Liver (tissue), 7 donors: ENCODE measurements at regions not wholly inside any gene's neighbourhood (a gene's known extent, or its start where the extent isn't known, plus 50 kb on each side); places are given as distances from the start of the nearest gene placed in this dataset.
"Not testable (repeated sequence)": the region's sequence is repeated elsewhere in the genome, so short reads cannot be mapped to it uniquely, and the experiment has no call there.

ENCODE experiments used
- DNase-seq: peaks from one replicate; pipeline ENCODE4 v3.0.0-alpha.2; 2017; ENCODE audit warnings: low spot score
- H3K27ac ChIP-seq, 2 donors: one replicate each; pipeline ENCODE4 v1.7.0; 2013; ENCODE audit warnings: inconsistent platforms in 2 of 2, low read length in 2 of 2, control low read depth in 1 of 2, low read depth in 1 of 2, mild to moderate bottlenecking in 1 of 2
- H3K27me3 ChIP-seq, 4 donors: one replicate each; pipeline versions ENCODE4 v1.6.1 to v1.7.0; 2013; ENCODE audit warnings: low read length in 3 of 4, inconsistent platforms in 1 of 4, mild to moderate bottlenecking in 1 of 4, moderate library complexity in 1 of 4; ENCODE audit not compliant: control insufficient read depth in 4 of 4, insufficient read depth in 4 of 4
- H3K36me3 ChIP-seq, 4 donors: one replicate each; pipeline versions ENCODE4 v1.6.1 to v1.7.0; 2013; ENCODE audit warnings: low read length in 3 of 4, mild to moderate bottlenecking in 3 of 4, low read depth in 1 of 4, moderate library complexity in 1 of 4; ENCODE audit not compliant: control insufficient read depth in 4 of 4, insufficient read depth in 3 of 4
- H3K4me1 ChIP-seq, 4 donors: one replicate each; pipeline versions ENCODE4 v1.6.1 to v1.7.0; 2013; ENCODE audit warnings: low read length in 3 of 4, mild to moderate bottlenecking in 3 of 4, moderate library complexity in 1 of 4; ENCODE audit not compliant: control insufficient read depth in 4 of 4, insufficient read depth in 4 of 4
- H3K4me3 ChIP-seq, 3 donors: one replicate each; pipeline versions ENCODE4 v1.6.1 to v1.7.0; 2013; ENCODE audit warnings: low read length in 3 of 3, control low read depth in 1 of 3, low read depth in 1 of 3, mild to moderate bottlenecking in 1 of 3
- H3K9ac ChIP-seq, 2 donors: one replicate each; pipeline ENCODE4 v1.7.0; 2013; ENCODE audit warnings: low read length in 2 of 2, mild to moderate bottlenecking in 2 of 2, moderate library complexity in 2 of 2, control low read depth in 1 of 2, low read depth in 1 of 2
- H3K9me3 ChIP-seq, 4 donors: one replicate each; pipeline versions ENCODE4 v1.6.1 to v1.7.0; 2013; ENCODE audit warnings: low read length in 3 of 4; ENCODE audit not compliant: control insufficient read depth in 4 of 4
- EGR1 ChIP-seq, 2 donors: IDR thresholded peaks; 2 replicates each; pipeline ENCODE4 v1.6.1; 2016 to 2018; ENCODE audit warnings: antibody characterized with exemption in 2 of 2, low read depth in 2 of 2
- FOXA1 ChIP-seq: IDR thresholded peaks from 2 replicates; pipeline ENCODE4 v1.6.1; 2016; ENCODE audit warnings: antibody characterized with exemption
- FOXA2 ChIP-seq: IDR thresholded peaks from 2 replicates; pipeline ENCODE4 v1.6.1; 2016; ENCODE audit warnings: antibody characterized with exemption
- GABPA ChIP-seq, 2 donors: IDR thresholded peaks in 1 of 2; conservative IDR thresholded peaks in 1 of 2; 2 replicates each; pipeline ENCODE4 v1.6.1; 2016; ENCODE audit warnings: antibody characterized with exemption in 2 of 2, mild to moderate bottlenecking in 1 of 2, moderate library complexity in 1 of 2
- HNF4A ChIP-seq, 2 donors: conservative IDR thresholded peaks; 2 replicates each; pipeline ENCODE4 v1.6.1; 2016; ENCODE audit warnings: antibody characterized with exemption in 2 of 2, mild to moderate bottlenecking in 2 of 2
- JUND ChIP-seq, 2 donors: IDR thresholded peaks; 2 replicates each; pipeline ENCODE4 v1.6.1; 2016; ENCODE audit warnings: antibody characterized with exemption in 2 of 2
- MAX ChIP-seq: IDR thresholded peaks from 2 replicates; pipeline ENCODE4 v1.6.1; 2016; ENCODE audit warnings: antibody characterized with exemption
- NR2F2 ChIP-seq: IDR thresholded peaks from 2 replicates; pipeline ENCODE4 v1.6.1; 2016; ENCODE audit warnings: antibody characterized with exemption
- RAD21 ChIP-seq, 2 donors: IDR thresholded peaks; 2 replicates each; pipeline ENCODE4 v1.6.1; 2016; ENCODE audit warnings: antibody characterized with exemption in 2 of 2, mild to moderate bottlenecking in 2 of 2
- REST ChIP-seq: IDR thresholded peaks from 2 replicates; pipeline ENCODE4 v1.6.1; 2016; ENCODE audit warnings: antibody characterized with exemption, mild to moderate bottlenecking
- SP1 ChIP-seq: IDR thresholded peaks from 2 replicates; pipeline ENCODE4 v1.6.1; 2018; ENCODE audit warnings: antibody characterized with exemption, mild to moderate bottlenecking
- TAF1 ChIP-seq: conservative IDR thresholded peaks from 2 replicates; pipeline ENCODE4 v1.6.1; 2016; ENCODE audit warnings: antibody characterized with exemption, mild to moderate bottlenecking
- ZBTB33 ChIP-seq: IDR thresholded peaks from 2 replicates; pipeline ENCODE4 v1.6.1; 2016; ENCODE audit warnings: antibody characterized with exemption
- WGBS: extraction: QIAGEN DNeasy Blood & Tissue Kit; methylation state at CpG from one replicate; pipeline ENCODE4 v1.1.7; 2013; 5-methylcytosine and 5-hydroxymethylcytosine counted together
- TF ChIP-seq, protein P1 (sequence below): IDR thresholded peaks from 2 replicates; pipeline ENCODE4 v1.6.1; 2016; ENCODE audit warnings: antibody characterized with exemption
- donor health status: healthy.
- donor health status: healthy.
- donor health status: healthy.
- donor health status: healthy.

DNA sequence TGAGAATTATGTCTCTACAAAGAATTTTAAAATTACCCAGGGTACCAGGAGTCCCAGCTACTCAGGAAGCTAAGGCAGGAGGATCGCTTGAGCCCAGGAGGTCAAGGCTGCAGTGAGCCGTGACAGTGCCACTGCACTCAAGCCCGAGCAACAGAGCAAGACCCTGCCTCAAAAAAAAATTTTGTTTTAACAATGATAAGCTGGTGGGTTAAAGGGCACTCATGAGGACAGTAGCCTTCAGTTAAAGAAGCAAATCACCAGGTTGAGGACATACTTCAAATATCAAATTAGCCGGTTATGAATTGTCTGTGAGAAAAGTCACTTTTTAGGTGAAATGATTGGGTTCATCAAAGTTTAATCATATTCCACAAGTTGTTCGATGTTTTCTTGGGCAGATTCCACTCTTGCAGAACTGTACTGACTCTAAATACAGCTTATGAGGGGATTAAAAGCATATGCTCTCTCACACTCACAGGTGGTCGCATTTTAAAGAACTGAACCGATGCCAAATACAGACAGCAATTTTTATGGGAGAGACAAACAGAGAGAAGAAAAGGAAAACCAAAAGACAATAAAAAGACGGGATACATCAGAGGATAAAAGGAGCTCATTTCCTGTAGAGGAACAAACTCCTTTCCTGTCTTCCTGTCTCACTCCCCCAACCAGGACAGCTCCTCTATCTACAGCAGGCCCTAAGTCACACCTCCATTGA is 582.8 kb upstream of the NRP1 start:
- WGBS, result 80% methylated on average over 8 of the region's 8 CpGs
- DNase-seq, result no peak
- no peak overlapping the region for H3K4me3 ChIP-seq
- no peaks in the 10 kb centered on the region for H3K36me3 ChIP-seq
- H3K4me1 ChIP-seq, result peaks cover 0 to 4% (median 0%) of the 10 kb centered on the region in 4 donors
- no peak overlapping the region for H3K9ac ChIP-seq
- TF ChIP-seq RAD21 (IDR thresholded peaks at IDR 0.05), result no peak
- TF ChIP-seq REST, result no peak
- TF ChIP-seq FOXA1, result no peak
- H3K9me3 ChIP-seq, result no peaks in the 10 kb centered on the region
- H3K27me3 ChIP-seq, result no peaks in the 10 kb centered on the region
- no peak overlapping the region for H3K27ac ChIP-seq

DNA sequence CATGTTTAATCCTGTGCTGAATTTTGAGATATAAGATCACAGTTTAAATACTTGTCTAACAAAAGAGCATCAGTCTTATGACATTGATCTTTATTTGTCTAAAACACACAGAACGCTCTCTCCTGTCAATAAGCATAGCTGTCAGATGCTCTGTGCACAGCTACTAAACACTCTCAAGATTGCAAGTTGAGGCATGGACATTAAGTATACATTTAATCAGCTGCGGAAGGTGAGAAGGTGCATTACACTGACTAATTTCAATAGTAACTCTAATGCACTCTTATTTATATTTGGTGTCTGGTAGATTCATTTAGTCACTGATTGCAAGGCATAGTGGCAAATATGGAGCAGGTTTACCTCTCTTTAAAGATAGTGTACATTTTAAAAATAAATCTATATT is 580.3 kb upstream of the NRP1 start:
- Histone ChIP-seq H3K36me3 (no peaks in the 10 kb centered on the region), H3K4me1 (no peaks in the 10 kb centered on the region), H3K9me3 (no peaks in the 10 kb centered on the region), H3K4me3 (no peak overlapping the region), H3K27ac (no peak overlapping the region), H3K27me3 (no peaks in the 10 kb centered on the region), H3K9ac (no peak overlapping the region)
- no peak for DNase-seq
- 90% methylated on average over 2 of the region's 2 CpGs for WGBS
- TF ChIP-seq NR2F2 (no peak), ZBTB33 (no peak), JUND (IDR thresholded peaks at IDR 0.05) (no peak), TAF1 (no peak), EGR1 (IDR thresholded peaks at IDR 0.05; ENCODE audit: low read depth in 2 of 2) (no peak), FOXA2 (no peak), SP1 (no peak), GABPA (IDR thresholded peaks at IDR 0.05 in 1 of 2, conservative IDR thresholded peaks at IDR 0.05 in 1 of 2) (no peak)
- TF ChIP-seq, protein P1, sequence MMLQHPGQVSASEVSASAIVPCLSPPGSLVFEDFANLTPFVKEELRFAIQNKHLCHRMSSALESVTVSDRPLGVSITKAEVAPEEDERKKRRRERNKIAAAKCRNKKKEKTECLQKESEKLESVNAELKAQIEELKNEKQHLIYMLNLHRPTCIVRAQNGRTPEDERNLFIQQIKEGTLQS, result no peak

- Histone ChIP-seq H3K9me3 (no peaks in the 10 kb centered on the region), H3K9ac (no peak overlapping the region), H3K4me1 (no peaks in the 10 kb centered on the region), H3K27me3 (no peaks in the 10 kb centered on the region), H3K4me3 (no peak overlapping the region), H3K27ac (no peak overlapping the region), H3K36me3 (no peaks in the 10 kb centered on the region)
- 96% methylated on average over 3 of the region's 3 CpGs for WGBS
- TF ChIP-seq MAX (no peak), ZBTB33 (no peak), SP1 (no peak), HNF4A (conservative IDR thresholded peaks at IDR 0.05) (no peak), FOXA1 (no peak), TAF1 (no peak), FOXA2 (no peak), NR2F2 (no peak), RAD21 (IDR thresholded peaks at IDR 0.05) (no peak)
- TF ChIP-seq, protein P1, result no peak
- DNase-seq, result no peak
Observed at GRCh38 chr10:33913194-33913593, 578.7 kb upstream of the NRP1 start.

GRCh38 chr10:33909476-33909875 is 575.0 kb upstream of the NRP1 start:
- 91% methylated on average over 4 of the region's 4 CpGs for WGBS

More at GRCh38 chr10:33909476-33909875, 575.0 kb upstream of the NRP1 start:
- not testable (repeated sequence) for H3K9me3 ChIP-seq, H3K27ac ChIP-seq, H3K27me3 ChIP-seq, DNase-seq, H3K4me1 ChIP-seq, H3K4me3 ChIP-seq, H3K36me3 ChIP-seq, H3K9ac ChIP-seq
